HG02840 (cell line): ENCODE measurements at regions not wholly inside any gene's neighbourhood (a gene's known extent, or its start where the extent isn't known, plus 50 kb on each side); places are given as distances from the start of the nearest gene placed in this dataset.
"Not testable (repeated sequence)": the region's sequence is repeated elsewhere in the genome, so short reads cannot be mapped to it uniquely, and the experiment has no call there.

Experiments
- ATAC-seq: cut with Tn5 transposase; IDR thresholded peaks from one replicate; pipeline ENCODE4 v1.9.1; 2021; ENCODE audit warnings: mild to moderate bottlenecking, moderate library complexity, moderate number of reproducible peaks; ENCODE audit not compliant: unreplicated experiment, low FRiP score

DNA sequence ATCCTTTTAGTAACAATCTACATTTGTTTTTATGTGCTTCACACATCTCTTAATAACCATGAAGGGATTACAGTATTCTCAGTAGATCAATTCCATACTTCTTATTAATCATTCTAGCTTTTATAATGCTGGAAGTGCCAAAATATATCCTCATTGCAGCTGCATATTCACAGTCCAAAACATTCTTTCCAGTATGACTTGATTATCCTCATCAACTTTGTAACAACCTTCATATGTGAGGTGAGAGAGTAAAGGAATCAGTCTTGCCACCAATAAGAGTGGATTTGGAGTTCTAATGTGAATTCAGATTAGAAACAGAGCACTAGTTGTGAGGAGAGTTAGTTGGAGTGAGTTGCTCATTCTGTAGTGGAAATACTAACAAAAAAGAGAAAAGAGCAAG is 208.0 kb upstream of the SPRY2 start:
- ATAC-seq = no peak

DNA sequence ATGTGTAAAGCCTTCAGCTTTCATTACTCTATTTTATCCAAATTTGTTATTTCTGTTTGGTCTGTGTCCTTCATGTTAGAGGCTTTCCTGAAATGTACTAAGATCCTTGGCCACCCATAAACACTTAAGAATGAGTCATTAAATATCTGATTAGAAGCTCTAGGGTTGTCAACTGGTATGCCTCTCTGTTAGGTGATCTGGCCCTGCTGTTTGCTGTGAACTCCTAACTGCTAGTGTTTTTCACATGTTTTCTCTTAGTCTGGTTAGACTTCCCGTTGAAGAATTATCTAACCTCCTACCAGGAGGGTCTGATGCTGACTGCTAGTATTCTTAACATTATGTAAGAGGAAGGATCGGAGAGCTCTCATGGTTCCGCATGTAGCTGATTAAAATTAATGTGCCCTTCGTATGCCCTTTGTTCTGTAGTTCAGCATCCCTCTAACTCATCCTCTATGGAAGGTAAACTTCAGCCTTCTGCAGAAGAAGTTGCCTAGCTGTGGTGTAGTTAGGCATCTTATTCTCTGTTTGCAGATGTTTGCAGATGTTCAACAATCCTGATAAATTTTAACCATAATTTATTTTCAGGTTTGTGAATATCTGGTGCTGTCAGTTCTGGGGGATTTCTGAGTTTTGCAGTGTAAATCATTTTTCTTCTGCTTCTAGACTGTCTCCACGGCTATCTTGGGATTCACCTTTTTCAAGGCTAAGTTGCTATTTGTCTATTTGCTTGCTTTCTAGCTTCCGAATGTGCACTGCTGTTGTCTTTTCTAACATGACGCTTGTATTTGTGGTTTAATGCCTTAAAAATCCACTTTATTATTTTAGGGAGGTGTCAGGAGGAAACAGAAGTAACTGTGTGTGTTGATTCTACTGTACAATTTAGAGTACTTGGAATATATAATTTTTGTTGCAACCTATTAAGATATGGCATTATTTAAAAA is 207.2 kb upstream of the SPRY2 start:
- ATAC-seq = no peak

DNA sequence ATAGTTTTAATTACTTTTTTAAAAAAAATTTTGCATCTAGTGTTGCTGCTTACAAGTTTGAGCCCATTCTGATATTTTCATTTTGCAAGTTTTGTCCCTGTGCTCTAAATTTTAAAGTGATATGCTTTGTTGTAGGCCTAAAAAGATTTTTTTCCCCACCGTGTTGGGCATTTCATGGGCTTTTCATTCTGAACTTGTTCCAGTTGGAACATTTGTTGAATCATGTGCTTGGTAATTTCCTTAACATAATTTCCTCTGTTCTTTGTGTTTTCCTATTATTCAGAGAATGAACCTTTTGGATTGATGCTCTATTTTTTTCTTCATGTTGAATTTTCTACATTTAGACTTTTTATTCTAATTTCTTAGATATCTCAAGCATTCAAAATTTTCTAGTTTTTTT is 206.4 kb upstream of the SPRY2 start:
- ATAC-seq = no peak

DNA sequence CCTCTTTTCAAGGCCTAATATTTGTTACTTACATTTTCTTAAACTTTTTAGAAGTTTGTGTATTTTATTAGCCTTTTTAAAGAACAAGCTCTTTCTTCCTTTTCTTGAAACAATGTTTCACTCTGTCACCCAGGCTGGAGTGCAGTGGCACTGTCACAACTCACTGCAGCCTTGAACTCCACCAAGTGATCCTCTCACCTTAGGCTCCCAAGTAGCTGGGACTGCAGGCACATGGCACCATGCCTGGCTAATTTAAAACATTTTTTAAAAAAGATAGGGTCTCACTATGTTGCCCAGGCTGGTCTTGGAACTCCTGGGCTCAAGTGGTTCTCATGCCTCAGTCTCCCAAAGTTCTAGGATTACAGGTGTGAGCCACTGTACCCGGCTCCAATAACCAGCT is 192.2 kb upstream of the SPRY2 start:
- ATAC-seq = no peak

DNA sequence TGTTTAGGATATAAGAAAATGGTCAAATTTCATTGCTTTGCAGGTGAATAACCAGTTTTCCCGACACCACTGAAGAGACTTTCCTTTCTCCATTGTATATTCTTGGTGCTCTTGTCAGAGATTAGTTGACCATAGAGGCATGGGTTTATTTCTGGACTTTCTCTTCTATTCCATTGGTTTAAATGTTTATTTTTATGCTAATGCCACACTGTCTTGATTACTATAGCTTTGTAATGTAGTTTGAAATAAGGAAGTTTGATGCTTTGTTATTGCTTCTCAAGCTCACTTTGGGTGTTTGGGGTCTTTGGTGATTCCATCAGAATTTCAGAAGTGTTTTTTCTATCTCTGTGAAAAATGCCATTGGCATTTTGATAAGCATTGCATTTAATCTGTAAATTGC is 190.0 kb upstream of the SPRY2 start:
- ATAC-seq = no peak

DNA sequence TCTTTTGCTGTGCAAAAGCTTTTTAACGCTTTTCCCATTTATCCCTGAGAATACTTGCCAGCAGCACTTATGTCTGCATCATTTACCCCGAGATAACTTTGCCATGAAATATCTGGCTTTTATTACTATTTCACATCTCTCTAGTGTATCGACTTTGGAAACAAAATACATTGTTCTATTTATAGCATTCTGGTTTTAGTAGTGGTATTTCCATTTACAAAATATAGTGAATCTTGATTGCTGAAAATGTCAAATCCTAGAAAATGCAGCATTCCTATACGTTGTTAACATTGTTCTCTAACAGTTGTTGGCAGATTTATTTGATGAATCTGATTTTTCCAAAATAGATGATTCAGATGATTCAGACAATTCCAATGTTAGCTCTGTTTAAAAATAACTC is 189.3 kb upstream of the SPRY2 start:
- ATAC-seq = no peak

DNA sequence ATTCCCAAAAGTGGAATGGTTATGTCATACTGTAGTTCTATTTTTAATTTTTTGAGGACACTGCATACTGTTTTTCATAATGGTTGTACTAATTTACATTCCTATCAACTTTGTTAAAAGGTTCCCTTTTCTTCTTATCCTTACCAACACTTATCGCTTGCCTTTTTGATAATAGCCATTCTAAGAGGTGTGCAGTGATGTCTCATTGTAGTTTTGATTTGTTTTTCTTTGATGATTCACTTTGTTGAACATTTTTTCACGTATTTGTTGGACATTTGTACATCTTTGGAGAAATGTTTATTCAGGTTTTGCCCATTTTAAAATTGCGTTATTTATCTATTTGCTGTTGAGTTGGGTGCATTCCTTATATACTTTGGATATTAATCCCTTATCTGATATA is 188.8 kb upstream of the SPRY2 start:
- ATAC-seq = no peak

DNA sequence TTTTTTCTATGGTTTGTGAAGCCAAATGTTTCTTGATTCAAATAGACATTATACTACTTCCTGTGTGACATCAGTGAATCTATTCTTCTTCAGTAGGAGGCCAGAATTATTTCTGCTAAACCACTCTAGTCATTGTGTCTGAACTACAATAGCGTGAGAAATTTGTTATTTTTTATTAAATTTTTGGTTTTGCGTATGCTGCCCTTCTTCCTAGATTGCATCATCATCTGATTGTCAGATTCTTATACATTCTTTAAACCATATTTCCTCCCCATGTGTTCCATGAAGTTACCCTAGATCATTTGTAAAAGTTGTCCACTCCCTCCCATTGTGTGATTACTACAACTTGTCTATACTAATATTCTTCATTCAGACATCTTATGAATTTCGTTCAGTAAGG is 187.8 kb upstream of the SPRY2 start:
- ATAC-seq = no peak

DNA sequence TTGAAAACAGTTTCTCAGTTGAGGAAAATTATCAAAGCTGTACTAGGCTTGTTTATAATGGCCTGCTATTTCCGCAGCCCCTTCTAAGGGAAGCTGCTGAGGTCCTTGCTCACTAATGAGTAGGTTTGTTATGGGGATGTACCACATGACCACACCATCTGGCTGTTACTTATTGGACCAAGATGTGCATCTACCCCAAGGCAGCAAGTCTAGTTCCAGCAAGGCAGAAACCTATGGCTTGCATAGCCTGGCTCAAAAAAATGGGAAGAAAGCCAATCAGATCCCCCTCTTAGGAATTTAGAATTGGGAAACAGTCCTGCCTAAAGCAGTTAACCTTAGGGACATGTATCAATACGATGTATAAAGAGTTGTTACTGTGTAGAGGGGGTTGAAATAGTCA is 186.5 kb upstream of the SPRY2 start:
- no peak for ATAC-seq

DNA sequence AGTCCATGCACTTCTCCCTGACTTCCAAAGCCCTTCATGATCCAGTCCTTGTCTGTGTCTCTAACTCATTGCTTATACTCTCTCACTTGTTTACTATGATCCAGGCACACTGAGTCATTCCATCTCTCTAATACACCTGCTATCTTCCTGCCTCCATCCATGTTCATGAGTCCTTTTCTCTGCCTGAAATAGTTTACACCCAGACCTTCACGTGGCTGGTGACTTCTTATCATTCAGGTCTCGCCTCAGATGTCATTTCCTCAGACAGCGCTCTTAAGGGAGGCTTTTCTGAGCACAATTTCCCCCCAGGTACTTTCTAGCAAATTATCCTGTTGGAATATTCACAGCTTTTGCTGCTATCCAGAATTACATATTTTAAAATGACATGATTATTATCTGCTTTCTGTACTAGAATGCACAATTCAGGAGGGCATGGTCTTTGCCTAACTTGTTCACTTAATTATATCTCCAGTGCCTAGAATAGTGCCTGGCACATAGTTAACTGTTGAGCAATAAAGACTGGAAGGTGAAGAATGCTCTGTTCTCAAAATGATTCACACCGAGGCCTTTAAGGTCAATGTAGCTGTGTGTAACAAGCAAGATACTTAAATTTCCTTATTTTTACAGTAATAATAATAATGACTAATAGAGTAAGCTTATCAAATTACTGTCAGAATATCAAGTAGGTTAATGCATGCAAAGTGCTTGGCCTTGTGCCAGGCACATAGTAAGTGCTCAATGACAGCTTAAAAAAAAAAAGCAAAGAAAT is 183.7 kb upstream of the SPRY2 start:
- no peak for ATAC-seq

DNA sequence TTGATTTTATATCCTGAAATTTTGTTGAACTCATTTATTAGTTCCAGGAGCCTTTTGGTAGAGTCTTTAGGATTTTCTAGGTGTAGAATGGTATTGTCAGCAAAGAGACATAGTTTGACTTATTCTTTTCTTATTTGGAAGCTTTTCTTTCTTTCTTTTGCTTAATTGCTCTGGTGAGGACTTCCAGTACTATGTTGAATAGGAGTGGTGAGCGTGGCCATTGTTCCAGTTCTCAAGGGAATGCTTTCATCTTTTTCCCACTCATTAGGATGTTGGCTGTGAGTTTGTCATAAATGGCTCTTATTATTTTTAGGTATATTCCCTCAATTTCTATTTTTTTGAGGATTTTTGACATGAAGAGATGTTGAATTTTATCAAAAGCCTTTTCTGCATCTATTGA is 182.2 kb upstream of the SPRY2 start:
- no peak for ATAC-seq

DNA sequence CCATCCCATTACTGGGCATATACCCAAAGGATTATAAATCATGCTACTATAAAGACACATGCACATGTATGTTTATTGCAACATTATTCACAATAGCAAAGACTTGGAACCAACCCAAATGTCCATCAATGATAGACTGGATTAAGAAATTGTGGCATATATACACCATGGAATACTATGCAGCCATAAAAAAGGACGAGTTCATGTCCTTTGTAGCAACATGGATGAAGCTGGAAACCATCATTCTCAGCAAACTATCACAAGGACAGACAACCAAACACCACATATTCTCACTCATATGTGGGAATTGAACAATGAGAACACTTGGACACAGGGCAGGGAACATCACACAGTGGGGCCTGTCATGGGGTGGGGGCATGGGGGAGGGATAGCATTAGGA is 181.5 kb upstream of the SPRY2 start:
- ATAC-seq = not testable (repeated sequence)

DNA sequence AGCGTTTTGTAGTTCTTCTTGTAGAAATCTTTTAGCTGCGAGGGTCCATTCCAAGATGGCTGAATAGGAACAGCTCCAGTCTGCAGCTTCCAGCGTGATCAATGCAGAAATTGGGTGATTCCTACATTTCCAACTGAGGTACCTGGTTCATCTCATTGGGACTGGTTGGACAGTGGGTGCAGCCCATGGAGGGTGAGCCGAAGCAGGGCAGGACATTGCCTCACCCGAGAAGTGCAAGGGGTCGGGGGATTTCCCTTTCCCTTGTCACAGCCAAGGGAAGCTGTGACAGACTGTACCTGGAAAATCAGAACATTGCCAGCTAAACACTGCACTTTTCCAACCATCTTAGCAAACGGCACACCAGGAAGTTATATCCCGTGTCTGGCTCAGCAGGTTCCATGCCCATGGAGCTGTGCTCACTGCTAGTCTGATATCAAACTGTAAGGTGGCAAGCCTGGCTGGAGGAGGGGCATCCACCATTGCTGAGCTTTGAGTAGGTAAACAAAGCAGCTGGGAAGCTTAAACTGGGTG is 176.0 kb upstream of the SPRY2 start:
- no peak for ATAC-seq

DNA sequence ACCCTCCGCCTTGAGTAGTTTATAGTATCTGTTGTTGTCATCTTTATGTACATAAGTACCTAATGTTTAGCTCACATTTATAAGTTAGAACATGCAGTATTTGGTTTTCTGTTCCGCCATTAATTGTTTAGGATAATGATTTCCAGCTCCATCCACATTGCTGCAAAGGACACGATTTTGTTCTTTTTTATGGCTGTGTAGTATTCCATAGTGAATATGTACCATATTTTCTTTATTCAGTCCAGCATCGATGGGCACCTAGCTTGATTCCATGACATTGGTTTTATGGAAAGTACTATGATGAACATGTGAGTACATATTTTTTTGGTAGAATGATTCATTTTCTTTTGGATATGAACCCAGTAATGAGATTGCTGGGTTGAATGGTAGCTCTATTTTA is 174.4 kb upstream of the SPRY2 start:
- no peak for ATAC-seq

DNA sequence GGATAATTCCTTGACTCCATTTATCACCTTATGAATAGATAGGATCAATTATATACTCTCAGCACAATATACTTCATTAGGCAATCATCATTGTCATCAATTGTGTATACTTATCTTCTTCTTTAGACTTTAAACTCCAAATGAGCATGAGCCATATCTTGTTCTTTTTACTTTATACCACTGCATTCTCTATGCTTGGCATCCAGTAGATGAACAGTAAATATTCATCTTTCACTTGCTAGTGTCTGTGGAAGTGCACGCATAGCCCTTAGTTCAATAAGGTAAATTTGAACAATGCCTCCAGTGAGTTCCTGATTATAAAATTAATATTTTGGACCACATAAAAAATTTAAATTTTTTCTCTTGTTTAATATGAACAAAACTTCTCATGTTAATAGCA is 172.3 kb upstream of the SPRY2 start:
- no peak for ATAC-seq

DNA sequence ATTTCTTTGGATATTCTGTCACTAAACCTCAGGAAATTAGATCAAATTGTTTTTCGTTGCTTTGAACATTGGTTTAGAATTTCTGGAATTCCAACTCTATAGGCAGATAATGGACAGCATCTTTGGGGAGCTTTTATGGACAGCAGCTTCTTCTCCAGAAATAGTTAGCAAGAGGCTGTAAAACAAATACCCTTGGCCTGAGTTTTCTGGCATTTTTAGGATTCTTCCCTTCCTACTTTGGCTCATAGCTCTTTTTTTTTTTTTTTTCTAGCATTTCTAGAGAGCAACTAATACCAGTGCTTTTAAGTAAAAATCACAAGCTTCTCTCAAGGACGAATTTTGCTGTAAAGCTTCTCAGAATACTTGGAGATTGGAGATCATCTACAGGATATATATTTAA is 169.8 kb upstream of the SPRY2 start:
- ATAC-seq = no peak

DNA sequence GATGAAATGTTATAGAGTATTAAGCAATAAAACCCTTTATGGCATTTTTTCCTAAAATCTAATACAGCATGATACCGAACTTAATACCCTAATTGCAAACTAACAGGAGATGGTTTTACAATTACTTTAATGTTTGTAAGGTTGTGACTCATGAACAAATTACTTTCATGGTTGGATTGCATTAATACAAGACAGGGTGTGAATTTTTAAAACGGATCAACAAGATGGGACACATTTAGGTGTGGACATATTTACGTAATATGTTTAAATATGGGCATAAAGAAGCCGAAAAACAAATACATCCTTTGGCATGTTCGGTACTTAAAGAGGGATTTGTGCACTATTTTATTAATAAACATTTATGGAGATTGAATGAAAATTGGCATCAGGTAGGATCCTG is 168.3 kb upstream of the SPRY2 start:
- no peak for ATAC-seq

DNA sequence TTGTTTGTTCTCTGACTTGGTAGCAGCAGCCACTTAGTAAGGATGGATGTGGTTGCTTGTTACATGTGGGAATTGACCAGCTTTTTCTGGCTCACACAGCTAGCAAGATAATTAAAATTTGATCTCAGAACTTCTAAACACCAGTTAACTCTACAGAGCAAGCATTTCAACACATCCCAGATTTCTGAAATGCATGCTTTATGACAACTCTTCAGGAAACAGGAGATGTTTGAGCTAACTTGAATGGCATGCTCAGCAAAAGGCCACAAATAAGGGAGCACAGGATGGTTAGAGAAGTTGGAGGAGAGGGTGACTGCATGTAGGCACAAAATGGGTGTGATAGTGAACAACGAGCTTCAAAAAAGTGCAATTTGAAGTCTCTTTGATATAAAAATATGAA is 167.1 kb upstream of the SPRY2 start:
- no peak for ATAC-seq

DNA sequence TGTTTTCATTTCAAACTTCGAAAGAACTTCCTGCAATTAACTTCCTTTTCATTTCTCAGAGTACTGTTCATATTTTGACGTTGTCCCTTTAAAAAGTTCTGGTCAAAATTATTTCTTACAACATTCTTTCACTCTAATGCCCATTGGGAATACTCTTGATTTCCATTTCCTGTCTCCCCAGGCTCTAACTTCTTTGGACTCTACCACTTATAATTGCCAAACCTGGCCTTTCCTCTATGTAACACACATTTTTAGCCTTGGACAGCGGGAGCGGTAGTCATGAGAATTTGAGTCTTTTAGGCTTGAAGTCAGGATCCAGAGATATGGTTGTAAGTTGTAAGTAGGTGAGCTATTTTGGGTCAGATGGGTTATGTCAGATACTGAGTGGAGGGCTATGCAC is 163.5 kb upstream of the SPRY2 start:
- ATAC-seq = no peak

DNA sequence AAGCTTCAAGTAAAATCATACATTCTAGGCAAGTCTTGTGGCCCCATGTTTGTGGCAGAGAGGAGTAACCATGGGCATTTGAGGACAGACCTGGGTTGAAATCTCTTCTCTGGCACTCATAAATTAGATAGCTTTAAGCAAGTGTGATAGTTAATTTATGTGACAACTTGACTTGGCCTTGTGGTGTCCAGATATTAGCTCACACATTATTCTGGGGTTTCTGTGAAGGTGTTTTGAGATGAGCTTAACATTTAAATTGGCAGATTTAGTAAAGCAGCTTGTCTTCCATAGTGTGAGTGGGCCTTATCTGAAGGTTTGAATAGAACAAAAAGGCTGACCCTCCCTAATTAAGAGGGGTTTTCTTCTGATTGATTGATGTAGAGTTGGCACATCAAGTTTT is 161.4 kb upstream of the SPRY2 start:
- no peak for ATAC-seq

DNA sequence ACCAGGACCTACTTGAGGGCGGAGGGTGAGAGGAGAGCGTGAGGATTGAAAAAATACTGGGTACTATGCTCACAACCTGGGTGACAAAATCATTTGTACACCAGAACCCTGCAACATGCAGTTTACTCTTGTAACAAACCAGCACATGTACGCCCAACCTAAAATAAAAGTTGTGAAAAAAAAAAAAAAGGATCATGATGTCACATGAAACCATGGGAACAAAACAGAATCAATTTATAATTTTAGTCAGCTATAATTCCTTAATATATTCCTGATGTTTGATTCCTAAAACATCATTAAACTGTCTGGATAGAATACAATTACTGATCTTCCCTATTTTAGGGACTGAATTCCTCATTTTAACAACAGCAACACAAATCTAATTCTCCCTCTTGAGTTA is 160.6 kb upstream of the SPRY2 start:
- ATAC-seq = no peak
